H7 (cell line): ENCODE measurements at regions not wholly inside any gene's neighbourhood (a gene's known extent, or its start where the extent isn't known, plus 50 kb on each side); places are given as distances from the start of the nearest gene placed in this dataset.
"Not testable (repeated sequence)": the region's sequence is repeated elsewhere in the genome, so short reads cannot be mapped to it uniquely, and the experiment has no call there.

Source experiments
- DNase-seq: peaks from one replicate; pipeline ENCODE4 v3.0.0; 2012
- H3K27me3 ChIP-seq: 2 replicates; pipeline ENCODE4 v1.6.0; 2011; ENCODE audit warnings: mild to moderate bottlenecking, low read length; ENCODE audit not compliant: control insufficient read depth, insufficient read depth
- H3K36me3 ChIP-seq: replicated peaks from 2 replicates; pipeline ENCODE4 v1.5.1; 2011; ENCODE audit warnings: low read length; ENCODE audit not compliant: control insufficient read depth, insufficient read depth
- H3K4me3 ChIP-seq: 2 replicates; pipeline ENCODE4 v1.5.1; 2011; ENCODE audit warnings: low read depth, mild to moderate bottlenecking, control low read depth, low read length, moderate library complexity; ENCODE audit not compliant: insufficient read depth

GRCh38 chr15:22258009-22258397 lies 177.7 kb downstream of the OR4M2 start:
- Histone ChIP-seq H3K36me3 (no peaks in the 10 kb centered on the region), H3K4me3 (no peak overlapping the region), H3K27me3 (no peaks in the 10 kb centered on the region)
- DNase-seq, result no peak

GRCh38 chr15:22258398-22259150 lies 178.2 kb downstream of the OR4M2 start:
- no peak overlapping the region for H3K4me3 ChIP-seq
- no peaks in the 10 kb centered on the region for H3K27me3 ChIP-seq
- H3K36me3 ChIP-seq, result no peaks in the 10 kb centered on the region
- no peak for DNase-seq

- not testable (repeated sequence) for H3K36me3 ChIP-seq, DNase-seq, H3K27me3 ChIP-seq, H3K4me3 ChIP-seq
Observed at GRCh38 chr15:22259151-22259750, 178.9 kb downstream of the OR4M2 start.

GRCh38 chr15:22259881-22260421 lies 179.6 kb downstream of the OR4M2 start:
- Histone ChIP-seq H3K4me3 (no peak overlapping the region), H3K27me3 (no peaks in the 10 kb centered on the region)
- DNase-seq, result no peak

GRCh38 chr15:22262613-22263020 lies 182.3 kb downstream of the OR4M2 start:
- H3K36me3 ChIP-seq, result no peaks in the 10 kb centered on the region
- no peaks in the 10 kb centered on the region for H3K27me3 ChIP-seq
- DNase-seq, result no peak
- no peak overlapping the region for H3K4me3 ChIP-seq

More at GRCh38 chr15:22259881-22260421, 179.6 kb downstream of the OR4M2 start:
- H3K36me3 ChIP-seq, result no peaks in the 10 kb centered on the region

- Histone ChIP-seq H3K27me3 (no peaks in the 10 kb centered on the region), H3K4me3 (no peak overlapping the region), H3K36me3 (no peaks in the 10 kb centered on the region)
- DNase-seq, result no peak
Observed at GRCh38 chr15:22263738-22264137, 183.4 kb downstream of the OR4M2 start.

GRCh38 chr15:22264272-22264671 lies 183.9 kb downstream of the OR4M2 start:
- H3K4me3 ChIP-seq, H3K36me3 ChIP-seq, H3K27me3 ChIP-seq, DNase-seq: not testable (repeated sequence)

GRCh38 chr15:22265056-22265945 lies 185.0 kb downstream of the OR4M2 start:
- no peak for DNase-seq
- Histone ChIP-seq H3K27me3 (no peaks in the 10 kb centered on the region), H3K4me3 (no peak overlapping the region), H3K36me3 (no peaks in the 10 kb centered on the region)

- Histone ChIP-seq H3K36me3 (no peaks in the 10 kb centered on the region), H3K27me3 (no peaks in the 10 kb centered on the region), H3K4me3 (no peak overlapping the region)
- peak; percentile 0 for DNase-seq
Observed at GRCh38 chr15:22265970-22266369, 185.6 kb downstream of the OR4M2 start.

GRCh38 chr15:22267761-22268160 lies 187.4 kb downstream of the OR4M2 start:
- no peak for DNase-seq
- H3K27me3 ChIP-seq, result no peaks in the 10 kb centered on the region
- no peak overlapping the region for H3K4me3 ChIP-seq
- H3K36me3 ChIP-seq, result no peaks in the 10 kb centered on the region

- not testable (repeated sequence) for DNase-seq, H3K27me3 ChIP-seq, H3K4me3 ChIP-seq, H3K36me3 ChIP-seq
Observed at GRCh38 chr15:22268201-22268600, 187.9 kb downstream of the OR4M2 start.

- H3K36me3 ChIP-seq, DNase-seq, H3K4me3 ChIP-seq, H3K27me3 ChIP-seq: not testable (repeated sequence)
Observed at GRCh38 chr15:22268654-22269053, 188.3 kb downstream of the OR4M2 start.

GRCh38 chr15:22272286-22273160 lies 186.2 kb upstream of the GOLGA6L22 start:
- DNase-seq, H3K27me3 ChIP-seq, H3K4me3 ChIP-seq, H3K36me3 ChIP-seq: not testable (repeated sequence)

GRCh38 chr15:22273185-22273584 lies 185.5 kb upstream of the GOLGA6L22 start:
- not testable (repeated sequence) for H3K27me3 ChIP-seq, H3K4me3 ChIP-seq, H3K36me3 ChIP-seq, DNase-seq
